Stomach (tissue), 4 donors: ENCODE measurements at regions not wholly inside any gene's neighbourhood (a gene's known extent, or its start where the extent isn't known, plus 50 kb on each side); places are given as distances from the start of the nearest gene placed in this dataset.

Experiments used
- EP300 ChIP-seq: sonication (generic); formaldehyde crosslinking; IDR thresholded peaks from one replicate; pipeline ENCODE4 v1.6.1; 2017; ENCODE audit warnings: antibody characterized with exemption
- POLR2A ChIP-seq, 4 donors: fragments of 450-650 bp; IDR thresholded peaks; one replicate each; pipeline ENCODE4 v1.6.1; 2016; ENCODE audit warnings: antibody characterized with exemption in 4 of 4, control low read depth in 2 of 4, mild to moderate bottlenecking in 1 of 4, moderate library complexity in 1 of 4
- POLR2AphosphoS5 ChIP-seq, 3 donors: sonication (generic); formaldehyde crosslinking; IDR thresholded peaks; one replicate each; pipeline ENCODE4 v1.6.1; 2016; ENCODE audit warnings: antibody characterized with exemption in 3 of 3

GRCh38 chr3:102229062-102229655, 205.7 kb upstream of the ZPLD1 start:
- no peak for TF ChIP-seq EP300
- TF ChIP-seq POLR2A (IDR thresholded peaks at IDR 0.05) = no peak
- no peak for TF ChIP-seq POLR2AphosphoS5 (IDR thresholded peaks at IDR 0.05)
